ENCODE measurements at regions not wholly inside any gene's neighbourhood (a gene's known extent, or its start where the extent isn't known, plus 50 kb on each side); places are given as distances from the start of the nearest gene placed in this dataset.

DNA sequence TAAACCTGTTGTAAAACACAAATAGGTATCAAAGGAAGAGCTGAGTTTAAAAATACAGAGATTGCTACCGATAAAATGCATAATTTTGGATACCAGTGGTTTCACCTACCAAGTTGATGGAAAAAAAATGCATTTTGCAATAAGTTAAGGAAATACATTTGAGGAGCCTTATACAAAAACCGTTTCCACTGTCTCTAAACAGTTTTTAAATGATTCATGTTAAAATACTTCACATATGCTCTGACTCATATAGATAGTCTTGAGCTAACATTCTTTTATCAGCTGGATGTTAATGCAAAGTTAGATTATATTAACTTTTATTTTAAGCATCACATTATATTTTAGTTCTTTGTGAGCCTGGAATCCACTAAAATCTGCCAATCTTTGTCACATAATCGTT is 50.6 kb upstream of the ANKRD17 start:
- H3K9me3 ChIP-seq (ENCODE audit: control insufficient read depth, low read depth, low read length): no peaks in the 10 kb centered on the region
- no peaks in the 10 kb centered on the region for H3K23me2 ChIP-seq (ENCODE audit: insufficient read length, low read depth, low read length, poor library complexity, severe bottlenecking)
- H3K4me2 ChIP-seq (ENCODE audit: insufficient read depth, insufficient read length, low read length): no peak overlapping the region
- DNase-seq: no peak
- H4K5ac ChIP-seq (ENCODE audit: insufficient read length, low read depth, low read length): no peak overlapping the region
- no peak overlapping the region for H3K4me3 Mint-ChIP-seq
- WGBS (ENCODE audit: extremely low coverage, insufficient read length, low lambda C conversion rate): no CpG with 5 or more reads among the region's 3 CpGs
- no peak overlapping the region for H3K18ac ChIP-seq (ENCODE audit: insufficient read length, low read depth, low read length)
- no peaks in the 10 kb centered on the region for H3K4me1 Mint-ChIP-seq
- no peak overlapping the region for H4K91ac ChIP-seq (ENCODE audit: insufficient read length, low read depth, low read length)
- no peaks in the 10 kb centered on the region for H3K9me3 Mint-ChIP-seq
- no peaks in the 10 kb centered on the region for H4K20me1 ChIP-seq (ENCODE audit: control insufficient read depth, insufficient read depth, insufficient read length)
- H2BK20ac ChIP-seq (ENCODE audit: low read depth, low read length, poor library complexity, severe bottlenecking): no peak overlapping the region
- TF ChIP-seq, protein P1, sequence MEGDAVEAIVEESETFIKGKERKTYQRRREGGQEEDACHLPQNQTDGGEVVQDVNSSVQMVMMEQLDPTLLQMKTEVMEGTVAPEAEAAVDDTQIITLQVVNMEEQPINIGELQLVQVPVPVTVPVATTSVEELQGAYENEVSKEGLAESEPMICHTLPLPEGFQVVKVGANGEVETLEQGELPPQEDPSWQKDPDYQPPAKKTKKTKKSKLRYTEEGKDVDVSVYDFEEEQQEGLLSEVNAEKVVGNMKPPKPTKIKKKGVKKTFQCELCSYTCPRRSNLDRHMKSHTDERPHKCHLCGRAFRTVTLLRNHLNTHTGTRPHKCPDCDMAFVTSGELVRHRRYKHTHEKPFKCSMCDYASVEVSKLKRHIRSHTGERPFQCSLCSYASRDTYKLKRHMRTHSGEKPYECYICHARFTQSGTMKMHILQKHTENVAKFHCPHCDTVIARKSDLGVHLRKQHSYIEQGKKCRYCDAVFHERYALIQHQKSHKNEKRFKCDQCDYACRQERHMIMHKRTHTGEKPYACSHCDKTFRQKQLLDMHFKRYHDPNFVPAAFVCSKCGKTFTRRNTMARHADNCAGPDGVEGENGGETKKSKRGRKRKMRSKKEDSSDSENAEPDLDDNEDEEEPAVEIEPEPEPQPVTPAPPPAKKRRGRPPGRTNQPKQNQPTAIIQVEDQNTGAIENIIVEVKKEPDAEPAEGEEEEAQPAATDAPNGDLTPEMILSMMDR (conservative IDR thresholded peaks at IDR 0.05): no peak
- H3K9ac ChIP-seq (ENCODE audit: extremely low read depth, insufficient read length, low read length): no peak overlapping the region
- no peaks in the 10 kb centered on the region for H3K36me3 Mint-ChIP-seq (ENCODE audit: insufficient read depth in 1 of 3, low read depth in 3 of 3)
- no peak overlapping the region for H3K4ac ChIP-seq (ENCODE audit: low read depth, low read length)
- H3K23ac ChIP-seq (ENCODE audit: insufficient read length, low read depth, low read length): no peak overlapping the region
- no peak overlapping the region for H2BK120ac ChIP-seq (ENCODE audit: low read depth, low read length, poor library complexity, severe bottlenecking)
- no peak overlapping the region for H2BK15ac ChIP-seq (ENCODE audit: low read depth, low read length)
- no peak overlapping the region for H2AFZ ChIP-seq (ENCODE audit: low read length)
- H3K27me3 ChIP-seq (ENCODE audit: insufficient read depth, low read length): no peaks in the 10 kb centered on the region
- H2BK5ac ChIP-seq (ENCODE audit: insufficient read length, low read length): no peak overlapping the region
- no peak overlapping the region for H3K56ac ChIP-seq (ENCODE audit: insufficient read length, low read depth, low read length)
- H3K27ac ChIP-seq (ENCODE audit: insufficient read length, low read depth, low read length): no peak overlapping the region
- no peak overlapping the region for H2AK5ac ChIP-seq (ENCODE audit: insufficient read length, low read length)
- no peaks in the 10 kb centered on the region for H3K79me1 ChIP-seq (ENCODE audit: insufficient read depth, low read depth, low read length, poor library complexity, severe bottlenecking)
- H3K79me2 ChIP-seq (ENCODE audit: insufficient read depth, low read length): no peaks in the 10 kb centered on the region
- no peak overlapping the region for H2BK12ac ChIP-seq (ENCODE audit: insufficient read length, low read depth, low read length)
- H3K27me3 Mint-ChIP-seq (ENCODE audit: low read depth): no peaks in the 10 kb centered on the region
- no peak overlapping the region for H4K8ac ChIP-seq (replicated peaks; ENCODE audit: insufficient read length, low read depth, low read length)
- no peak overlapping the region for H3K27ac Mint-ChIP-seq
- H3K14ac ChIP-seq (ENCODE audit: insufficient read depth, low read length): no peak overlapping the region
- H3T11ph ChIP-seq (ENCODE audit: low read length): no peak overlapping the region
- H3K4me1 ChIP-seq (ENCODE audit: insufficient read depth, low read length): no peaks in the 10 kb centered on the region
